Transverse colon (tissue), 4 donors: ENCODE measurements at regions not wholly inside any gene's neighbourhood (a gene's known extent, or its start where the extent isn't known, plus 50 kb on each side); places are given as distances from the start of the nearest gene placed in this dataset.

ENCODE experiments used
- DNase-seq: peaks from one replicate; pipeline ENCODE4 v3.0.0-alpha.2; 2019
- H3K27ac ChIP-seq, 4 donors: fragments of 200-600 bp; sonication (generic); 2 replicates each; pipeline ENCODE4 v1.5.1; 2016 to 2018; ENCODE audit warnings: inconsistent platforms in 4 of 4
- H3K27me3 ChIP-seq: fragments of 200-600 bp; sonication (generic); 2 replicates; pipeline ENCODE4 v1.5.1; 2017; ENCODE audit warnings: inconsistent platforms
- H3K36me3 ChIP-seq, 4 donors: fragments of 200-600 bp; sonication (generic); 2 replicates each; pipeline ENCODE4 v1.5.1; 2017 to 2019; ENCODE audit warnings: inconsistent platforms in 4 of 4
- H3K4me1 ChIP-seq, 4 donors: fragments of 200-600 bp; sonication (generic); 2 replicates each; pipeline ENCODE4 v1.5.1; 2017 to 2020; ENCODE audit warnings: inconsistent platforms in 4 of 4
- H3K4me3 ChIP-seq, 4 donors: fragments of 200-600 bp; sonication (generic); 1 replicate in 1 of 4; 2 replicates in 3 of 4; pipeline versions ENCODE4 v1.5.1 to v1.6.1; 2017 to 2019; ENCODE audit warnings: inconsistent platforms in 4 of 4
- H3K9me3 ChIP-seq, 2 donors: fragments of 200-600 bp; sonication (generic); 2 replicates each; pipeline ENCODE4 v1.5.1; 2017 to 2019; ENCODE audit warnings: inconsistent platforms in 2 of 2
- CTCF ChIP-seq, 5 experiments: fragments of 200-600 bp in 3 of 5; fragments of 450-650 bp in 2 of 5; sonication (generic) in 3 of 5; IDR thresholded peaks; 1 replicate in 2 of 5; 2 replicates in 3 of 5; pipeline ENCODE4 v1.5.1; 2016 to 2017; ENCODE audit warnings: antibody characterized with exemption in 5 of 5, inconsistent platforms in 3 of 5, mild to moderate bottlenecking in 2 of 5, moderate library complexity in 1 of 5
- EP300 ChIP-seq: sonication (generic); formaldehyde crosslinking; IDR thresholded peaks from one replicate; pipeline ENCODE4 v1.6.1; 2017; ENCODE audit warnings: antibody characterized with exemption, low read depth
- POLR2A ChIP-seq: fragments of 450-650 bp; IDR thresholded peaks from one replicate; pipeline ENCODE4 v1.6.1; 2016; ENCODE audit warnings: antibody characterized with exemption, mild to moderate bottlenecking, moderate library complexity
- POLR2AphosphoS5 ChIP-seq, 3 donors: sonication (generic); formaldehyde crosslinking; IDR thresholded peaks; one replicate each; pipeline ENCODE4 v1.6.1; 2016; ENCODE audit warnings: antibody characterized with exemption in 3 of 3
- WGBS, 2 donors: methylation state at CpG; one replicate each; pipeline ENCODE4 v1.1.5; 2018; ENCODE audit warnings: low coverage in 1 of 2; 5-methylcytosine and 5-hydroxymethylcytosine counted together
- in situ Hi-C, 4 donors: fragments of 200-750 bp; cut with MboI; loops; one replicate each; pipeline versions ENCODE4 v1.15.0 to v1.15.1; 2017; ENCODE audit warnings: low sequenced_read_pairs in 3 of 4, low pct_ligation_motif_present in 1 of 4, low pct_unique_long_range_greater_than_20kb in 1 of 4
- intact Hi-C: fragments of 100-400 bp; cut with DNase I; formaldehyde crosslinking; loops from one replicate; pipeline ENCODE4 v1.15.1; 2023; ENCODE audit warnings: low total_unique reads

DNA sequence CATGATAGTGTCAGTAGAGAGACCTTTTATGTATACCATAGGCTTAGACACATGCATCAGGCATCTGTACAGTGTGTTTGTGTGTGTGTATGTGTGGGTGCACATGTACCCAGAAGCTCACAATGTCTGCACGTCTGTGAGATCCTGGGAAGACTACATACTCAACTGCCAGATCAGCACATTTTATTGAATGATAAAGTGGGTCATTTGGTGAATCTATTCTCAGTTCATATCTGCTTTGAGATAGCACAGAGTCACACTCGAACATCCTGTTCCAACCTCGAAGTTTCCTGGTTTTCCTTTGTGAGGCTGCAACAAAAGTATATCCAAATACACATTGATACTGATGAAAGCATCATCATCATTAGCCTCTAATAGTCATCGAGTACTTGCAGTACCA is 63.6 kb downstream of the MAF start:
- Histone ChIP-seq H3K4me1 (no peaks in the 10 kb centered on the region), H3K4me3 (no peak overlapping the region), H3K36me3 (no peaks in the 10 kb centered on the region), H3K27me3 (no peaks in the 10 kb centered on the region), H3K27ac (no peak overlapping the region), H3K9me3 (no peaks in the 10 kb centered on the region)
- in situ Hi-C loops (no loop called here), intact Hi-C loops (no loop called here)
- DNase-seq: no peak
- WGBS, 2 donors: 62 to 83% methylated on average over 3 to 4 of the region's 4 CpGs
- no peak for TF ChIP-seq POLR2A
- no peak for TF ChIP-seq EP300
- TF ChIP-seq CTCF (IDR thresholded peaks at IDR 0.05): no peak
- TF ChIP-seq POLR2AphosphoS5 (IDR thresholded peaks at IDR 0.05): no peak

DNA sequence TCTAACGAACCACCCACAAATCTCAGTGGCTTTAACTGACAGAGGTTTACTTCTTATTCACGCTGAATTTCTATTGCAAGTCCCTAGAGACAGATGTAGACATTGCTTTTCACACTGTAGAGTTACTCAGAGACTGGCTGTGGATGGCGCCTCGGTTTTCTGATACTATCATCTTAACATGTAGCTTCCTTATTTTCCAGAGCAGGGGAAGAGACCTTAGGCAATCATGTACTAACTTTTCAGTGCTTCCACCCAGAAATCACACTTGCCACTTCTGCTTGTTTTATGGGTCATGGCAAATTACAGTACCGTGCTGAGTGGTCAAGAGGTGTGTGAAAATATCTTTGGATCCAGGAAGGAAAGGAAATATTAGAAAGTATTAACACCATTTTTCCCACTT is 65.4 kb downstream of the MAF start:
- Histone ChIP-seq H3K4me1 (no peaks in the 10 kb centered on the region), H3K27me3 (no peaks in the 10 kb centered on the region), H3K27ac (no peak overlapping the region), H3K9me3 (no peaks in the 10 kb centered on the region), H3K4me3 (no peak overlapping the region), H3K36me3 (no peaks in the 10 kb centered on the region)
- intact Hi-C loops (no loop called here), in situ Hi-C loops (no loop called here)
- TF ChIP-seq EP300: no peak
- no peak for DNase-seq
- 62 to 77% methylated on average over 5 of the region's 5 CpGs for WGBS, 2 donors

GRCh38 chr16:79534143-79534542 is 66.4 kb downstream of the MAF start:
- intact Hi-C loops: no loop called here
- no peaks in the 10 kb centered on the region for H3K27me3 ChIP-seq
- no peak overlapping the region for H3K4me3 ChIP-seq
- H3K4me1 ChIP-seq: no peaks in the 10 kb centered on the region
- TF ChIP-seq CTCF (IDR thresholded peaks at IDR 0.05): no peak
- TF ChIP-seq POLR2AphosphoS5 (IDR thresholded peaks at IDR 0.05): no peak
- in situ Hi-C loops: no loop called here
- no peak overlapping the region for H3K27ac ChIP-seq
- 95 to 100% methylated on average over 2 to 3 of the region's 3 CpGs for WGBS, 2 donors
- H3K36me3 ChIP-seq: no peaks in the 10 kb centered on the region
- no peak for DNase-seq
- H3K9me3 ChIP-seq: no peaks in the 10 kb centered on the region

DNA sequence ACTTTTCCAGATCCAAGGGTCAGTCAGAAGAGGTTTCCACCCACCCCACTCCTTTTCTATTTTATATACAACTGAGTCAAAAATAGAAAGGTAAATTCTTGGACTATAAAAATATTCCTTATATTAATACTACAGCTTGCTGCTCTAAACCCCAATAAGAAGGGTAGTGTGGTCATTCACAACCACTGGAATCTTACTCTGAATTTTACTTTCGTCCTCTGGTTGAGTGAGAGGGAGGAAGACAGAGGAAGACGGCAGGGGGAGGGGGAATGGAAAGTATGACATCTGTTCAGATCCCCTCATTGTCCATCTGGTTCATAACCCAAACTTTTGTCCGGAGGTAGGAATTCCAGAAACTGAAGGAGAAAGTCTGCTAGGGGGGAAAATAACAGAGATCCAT is 67.2 kb downstream of the MAF start:
- intact Hi-C loops (no loop called here), in situ Hi-C loops (no loop called here)
- no peak for TF ChIP-seq POLR2A
- no peak for TF ChIP-seq EP300
- TF ChIP-seq POLR2AphosphoS5 (IDR thresholded peaks at IDR 0.05): no peak
- TF ChIP-seq CTCF (IDR thresholded peaks at IDR 0.05): no peak
- 74 to 75% methylated on average over 2 to 3 of the region's 3 CpGs for WGBS, 2 donors
- Histone ChIP-seq H3K27ac (no peak overlapping the region), H3K4me1 (no peaks in the 10 kb centered on the region), H3K4me3 (no peak overlapping the region), H3K36me3 (no peaks in the 10 kb centered on the region), H3K9me3 (no peaks in the 10 kb centered on the region), H3K27me3 (no peaks in the 10 kb centered on the region)
- DNase-seq: no peak

DNA sequence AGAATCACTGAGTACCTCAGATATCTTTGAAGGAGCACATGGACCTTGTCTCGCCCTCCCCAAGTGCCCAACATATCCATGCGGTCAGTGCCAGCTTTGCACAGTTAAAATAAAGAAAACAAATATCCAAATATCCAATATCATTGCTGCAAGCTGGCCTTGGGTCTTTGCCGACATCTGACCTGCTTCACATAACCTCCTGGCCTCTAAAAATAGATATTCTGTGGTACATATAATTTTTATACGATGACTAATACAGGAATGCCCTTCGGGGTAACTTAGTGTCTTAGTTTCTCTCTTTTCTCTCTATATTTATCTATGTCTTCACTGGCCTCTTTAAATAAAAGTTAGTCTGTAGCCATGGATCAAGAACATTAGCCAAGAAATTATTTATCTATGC is 67.8 kb downstream of the MAF start:
- Histone ChIP-seq H3K27me3 (no peaks in the 10 kb centered on the region), H3K27ac (no peak overlapping the region), H3K36me3 (no peaks in the 10 kb centered on the region), H3K4me3 (no peak overlapping the region), H3K9me3 (no peaks in the 10 kb centered on the region), H3K4me1 (no peaks in the 10 kb centered on the region)
- intact Hi-C loops (no loop called here), in situ Hi-C loops (no loop called here)
- TF ChIP-seq POLR2A (no peak), EP300 (no peak), CTCF (IDR thresholded peaks at IDR 0.05) (no peak), POLR2AphosphoS5 (IDR thresholded peaks at IDR 0.05) (no peak)
- DNase-seq: no peak
- 82 to 83% methylated on average over 3 to 5 of the region's 5 CpGs for WGBS, 2 donors
